GM12878 (cell line): ENCODE measurements at regions not wholly inside any gene's neighbourhood (a gene's known extent, or its start where the extent isn't known, plus 50 kb on each side); places are given as distances from the start of the nearest gene placed in this dataset.

Source experiments
- ATAC-seq: fragments of 200-7000 bp; cut with Tn5 transposase; 3 replicates; pipeline ENCODE4 v1.9.1; 2020; ENCODE audit warnings: mild to moderate bottlenecking, moderate library complexity
- BruUV-seq: library from RNA; stranded (reverse); fragments of 400-500 nt; replicated peaks from 2 replicates; lab custom pipeline; 2021; lab: Mats Ljungman, UMichigan
- CTCF ChIA-PET: fragments of 300-600 bp; sonication (Branson Sonifier 250); formaldehyde crosslinking; extraction: SDS; loops from one replicate; lab custom pipeline; 2021; ENCODE audit warnings: inconsistent platforms; lab: Yijun Ruan, JAX
- POLR2A ChIA-PET: fragments of 350-600 bp; formaldehyde crosslinking; extraction: SDS; loops from one replicate; lab custom pipeline; 2021; ENCODE audit warnings: inconsistent platforms; lab: Charles Lee
- RAD21 ChIA-PET: fragments of 300-600 bp; sonication (Branson Sonifier 250); formaldehyde crosslinking; loops from one replicate; lab custom pipeline; 2023; ENCODE audit warnings: antibody characterized with exemption; ENCODE audit not compliant: unreplicated experiment; lab: Charles Lee
- SMC1A ChIA-PET: fragments of 300-600 bp; sonication (Branson Sonifier 250); formaldehyde crosslinking; loops from one replicate; lab custom pipeline; 2023; ENCODE audit not compliant: unreplicated experiment, uncharacterized antibody; lab: Charles Lee
- DNase-seq: peaks from one replicate; pipeline ENCODE4 v3.0.0-alpha.2; 2011; ENCODE audit warnings: low read depth, low spot score
- FAIRE-seq: peaks from 3 replicates; lab custom pipeline; 2011; peaks lifted over from hg19 to GRCh38; lab: Jason Lieb, UNC
- H2AFZ ChIP-seq: 2 replicates; pipeline ENCODE4 v1.6.0; 2011; ENCODE audit warnings: low read depth, low read length, control low read depth; ENCODE audit not compliant: control insufficient read depth
- H3K27ac ChIP-seq: 2 replicates; pipeline ENCODE4 v1.5.1; 2011; ENCODE audit warnings: control low read depth; ENCODE audit not compliant: control insufficient read depth, insufficient read depth
- H3K27me3 ChIP-seq, 2 experiments: replicated peaks in 1 of 2; 2 replicates each; pipeline versions ENCODE4 v1.6.0 to v1.6.1; 2011; ENCODE audit warnings: low read length in 1 of 2; ENCODE audit not compliant: control insufficient read depth in 2 of 2, insufficient read depth in 2 of 2
- H3K36me3 ChIP-seq, 2 experiments: 2 replicates each; pipeline ENCODE4 v1.5.1; 2011; ENCODE audit warnings: low read length in 1 of 2; ENCODE audit not compliant: control insufficient read depth in 2 of 2, insufficient read depth in 2 of 2
- H3K4me1 ChIP-seq: 2 replicates; pipeline ENCODE4 v1.6.1; 2011; ENCODE audit warnings: mild to moderate bottlenecking, low read length, moderate library complexity, mixed read lengths; ENCODE audit not compliant: control insufficient read depth, insufficient read depth
- H3K4me2 ChIP-seq: 2 replicates; pipeline ENCODE4 v1.6.0; 2011; ENCODE audit warnings: control low read depth; ENCODE audit not compliant: control insufficient read depth, insufficient read depth
- H3K4me3 ChIP-seq: fragments of 200-600 bp; sonication (generic); 2 replicates; pipeline ENCODE4 v1.5.1; 2016
- H3K79me2 ChIP-seq: 2 replicates; pipeline ENCODE4 v1.6.0; 2011; ENCODE audit warnings: low read length; ENCODE audit not compliant: control insufficient read depth, insufficient read depth
- H3K9ac ChIP-seq: 2 replicates; pipeline ENCODE4 v1.8.0; 2011; ENCODE audit warnings: low read length, control low read depth, mixed read lengths; ENCODE audit not compliant: control insufficient read depth, insufficient read depth
- H3K9me3 ChIP-seq: replicated peaks from 3 replicates; pipeline ENCODE4 v1.5.1; 2011; ENCODE audit warnings: mild to moderate bottlenecking, low read length; ENCODE audit not compliant: control insufficient read depth, insufficient read depth
- H4K20me1 ChIP-seq: 2 replicates; pipeline ENCODE4 v1.6.0; 2011; ENCODE audit not compliant: control insufficient read depth, insufficient read depth
- CHD1 ChIP-seq: IDR thresholded peaks from 2 replicates; pipeline ENCODE4 v1.6.1; 2012; ENCODE audit warnings: low read depth, low read length, improper control_type of control experiment
- IRF3 ChIP-seq: fragments of 450-650 bp; IDR thresholded peaks from 2 replicates; pipeline ENCODE4 v1.6.1; 2014; ENCODE audit warnings: mild to moderate bottlenecking
- PRDM15 ChIP-seq: fragments of 450-650 bp; formaldehyde crosslinking; IDR thresholded peaks from 2 replicates; pipeline ENCODE4 v1.4.0; 2020; ENCODE audit warnings: mild to moderate bottlenecking, moderate library complexity
- RELB ChIP-seq: fragments of 450-650 bp; IDR thresholded peaks from 2 replicates; pipeline ENCODE4 v1.6.1; 2017; ENCODE audit warnings: low read depth, mild to moderate bottlenecking, moderate library complexity
- ZNF274 ChIP-seq: IDR thresholded peaks from one replicate; pipeline ENCODE4 v1.8.0; 2011; ENCODE audit not compliant: insufficient read length, insufficient read depth
- WGBS: methylation state at CpG from one replicate; pipeline ENCODE4 v1.1.6; 2016; ENCODE audit warnings: low lambda C conversion rate; ENCODE audit not compliant: insufficient replicate concordance, insufficient coverage; ENCODE audit errors: missing lambda C conversion rate; 5-methylcytosine and 5-hydroxymethylcytosine counted together
- in situ Hi-C: fragments of 300-500 bp; cut with MboI; formaldehyde crosslinking; loops from 9 replicates; pipeline ENCODE4 v1.14.3; 2018; ENCODE audit warnings: mixed read lengths
- intact Hi-C: fragments of 100-400 bp; cut with micrococcal nuclease; formaldehyde crosslinking; loops from one replicate; pipeline ENCODE4 v1.14.2; 2022; ENCODE audit not compliant: unreplicated experiment

GRCh38 chr9:108789742-108790141 is 66.0 kb downstream of the ACTL7B start:
- Histone ChIP-seq H3K9ac (no peak overlapping the region), H3K4me1 (no peaks in the 10 kb centered on the region)
- ChIA-PET CTCF (no interaction called here), SMC1A (no interaction called here), POLR2A (no interaction called here)
- in situ Hi-C loops: no loop called here
- no peak for FAIRE-seq
- TF ChIP-seq IRF3: no peak
- TF ChIP-seq CHD1: no peak
- no peak for TF ChIP-seq ZNF274
- TF ChIP-seq PRDM15 (CRISPR knock-in tag): no peak
- no peak for TF ChIP-seq RELB
- TF ChIP-seq, all 136 proteins: peak for 0
- H3K79me2 ChIP-seq: no peaks in the 10 kb centered on the region
- H3K4me2 ChIP-seq: no peak overlapping the region
- H3K27ac ChIP-seq: no peak overlapping the region
- intact Hi-C loops: loop anchor here (10.0 kb wide), 1 partner anchor 55 kb away; no protein-coding TSS in a partner anchor
- H2AFZ ChIP-seq: no peak overlapping the region
- RAD21 ChIA-PET: no interaction called here
- H3K4me3 ChIP-seq: no peak overlapping the region
- no peaks in the 10 kb centered on the region for H4K20me1 ChIP-seq
- no peaks in the 10 kb centered on the region for H3K36me3 ChIP-seq
- ATAC-seq (no peak), DNase-seq (no peak)
- 0% methylated on average over 2 of the region's 2 CpGs for WGBS
- no peaks in the 10 kb centered on the region for H3K9me3 ChIP-seq
- BruUV-seq: no TSS peak
- 0 out of 4 replicates have a peak, but pooled peaks cover 0 to 2% of the 10 kb centered on the region in 2 experiments for H3K27me3 ChIP-seq
